ENCODE measurements at regions not wholly inside any gene's neighbourhood (a gene's known extent, or its start where the extent isn't known, plus 50 kb on each side); places are given as distances from the start of the nearest gene placed in this dataset.

DNA sequence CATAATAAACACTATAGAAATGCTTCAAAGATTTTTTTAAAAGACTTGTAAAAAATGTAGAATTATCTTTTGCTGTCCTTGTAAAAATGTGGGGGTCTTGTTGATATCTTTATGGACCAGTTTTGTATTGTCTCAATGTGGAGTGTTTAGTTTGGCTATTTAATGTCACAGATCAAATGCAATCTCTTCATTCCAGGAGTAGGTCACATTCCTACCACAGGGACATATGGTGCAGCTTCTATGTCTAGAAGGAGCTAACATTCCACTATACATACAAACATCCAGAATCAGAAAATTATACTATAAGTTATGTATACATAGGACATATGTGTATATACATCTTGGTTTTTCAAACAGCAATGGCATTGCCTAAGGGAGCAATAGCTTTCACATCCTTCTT lies 345.7 kb downstream of the BMP4 start:
- no peak for DNase-seq (ENCODE audit: low spot score)

DNA sequence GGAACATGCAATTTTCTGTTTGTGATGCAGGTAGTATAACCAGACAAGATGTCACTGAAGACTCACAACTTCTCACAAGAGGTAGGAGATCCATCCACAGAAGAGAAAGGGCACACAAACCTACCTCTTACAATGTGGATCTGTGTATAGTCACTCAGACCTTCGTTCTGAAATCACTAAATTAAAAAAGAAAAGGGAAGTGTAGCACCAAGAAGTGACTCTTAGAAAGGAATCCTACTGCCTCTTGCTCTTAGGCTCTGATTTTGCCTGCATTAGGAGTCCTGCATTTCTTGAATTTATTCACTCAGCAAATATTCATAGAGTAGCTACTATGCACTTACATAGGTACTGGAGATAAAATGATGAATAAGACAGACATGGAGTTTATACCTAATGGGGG lies 347.6 kb downstream of the BMP4 start:
- DNase-seq (ENCODE audit: low spot score) = no peak

GRCh38 chr14:53608369-53608768 lies 348.3 kb downstream of the BMP4 start:
- DNase-seq (ENCODE audit: low spot score) = no peak

- no peak for DNase-seq (ENCODE audit: low spot score)
These were observed 350.4 kb downstream of the BMP4 start for GRCh38 chr14:53606203-53606602.

DNA sequence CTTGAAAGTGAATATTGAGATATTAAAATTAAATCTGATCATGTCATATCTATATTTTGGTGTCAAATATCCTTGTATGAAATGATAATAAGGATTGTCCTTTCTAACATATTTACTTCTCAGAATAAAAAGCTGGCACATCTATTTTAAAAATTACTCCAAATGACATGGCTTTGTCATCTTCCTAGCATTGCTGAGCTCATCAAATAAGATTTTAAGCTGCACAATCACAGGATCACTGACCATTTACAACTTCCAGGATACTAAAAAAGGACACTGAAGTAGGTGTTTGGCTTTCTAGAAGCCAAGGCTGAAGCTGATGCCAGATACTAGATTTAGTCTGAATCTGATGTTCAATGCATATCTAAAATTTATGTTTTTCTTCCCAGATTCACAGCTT lies 351.1 kb downstream of the BMP4 start:
- DNase-seq (ENCODE audit: low spot score) = no peak

DNA sequence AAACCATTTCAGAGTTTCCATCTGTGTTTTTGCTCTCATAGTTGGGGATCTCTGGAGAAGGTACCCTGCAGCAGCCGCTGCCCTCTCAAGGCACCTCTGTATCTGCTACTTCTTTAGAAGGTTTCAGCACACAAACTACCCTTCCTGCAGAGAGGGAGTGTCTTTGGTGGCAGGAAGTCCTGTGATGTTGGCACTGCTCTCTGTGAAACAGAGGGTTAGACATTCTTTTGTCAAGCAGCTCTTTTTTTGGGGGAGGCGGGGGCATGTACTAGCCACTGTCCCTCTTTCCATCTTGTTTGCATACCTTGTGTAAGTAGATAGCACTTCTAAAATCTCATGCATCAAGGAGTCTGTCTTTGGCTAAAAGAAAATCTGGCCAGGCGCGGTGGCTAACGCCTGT lies 352.6 kb downstream of the BMP4 start:
- no peak for DNase-seq (ENCODE audit: low spot score)

DNA sequence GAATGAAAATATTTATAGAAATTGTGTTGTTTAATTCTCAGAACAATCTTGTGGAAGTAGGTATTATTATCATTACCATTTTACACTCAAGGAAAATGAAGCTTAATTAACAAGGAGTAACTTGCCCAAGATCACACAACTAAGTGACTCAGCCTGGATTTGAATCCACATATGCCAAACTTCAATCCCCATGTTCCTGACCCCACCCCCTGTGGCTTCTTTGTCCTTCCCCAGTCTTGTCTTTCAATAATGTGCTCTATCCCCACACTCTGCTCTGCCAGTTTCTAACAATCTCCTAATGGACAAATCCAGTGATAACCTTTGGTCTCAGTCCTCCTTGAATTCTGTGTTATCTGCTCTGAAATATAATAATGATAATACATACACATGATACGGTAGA lies 355.2 kb downstream of the BMP4 start:
- no peak for DNase-seq (ENCODE audit: low spot score)

GRCh38 chr14:53599221-53599945 lies 357.2 kb downstream of the BMP4 start:
- DNase-seq (ENCODE audit: low spot score) = no peak

- DNase-seq (ENCODE audit: low spot score) = no peak
These were observed 359.6 kb downstream of the BMP4 start for GRCh38 chr14:53596853-53597525.

- DNase-seq (ENCODE audit: low spot score) = no peak
These were observed 364.8 kb downstream of the BMP4 start for GRCh38 chr14:53591816-53592215.

- no peak for DNase-seq (ENCODE audit: low spot score)
These were observed 375.1 kb downstream of the BMP4 start for GRCh38 chr14:53581504-53581903.

DNA sequence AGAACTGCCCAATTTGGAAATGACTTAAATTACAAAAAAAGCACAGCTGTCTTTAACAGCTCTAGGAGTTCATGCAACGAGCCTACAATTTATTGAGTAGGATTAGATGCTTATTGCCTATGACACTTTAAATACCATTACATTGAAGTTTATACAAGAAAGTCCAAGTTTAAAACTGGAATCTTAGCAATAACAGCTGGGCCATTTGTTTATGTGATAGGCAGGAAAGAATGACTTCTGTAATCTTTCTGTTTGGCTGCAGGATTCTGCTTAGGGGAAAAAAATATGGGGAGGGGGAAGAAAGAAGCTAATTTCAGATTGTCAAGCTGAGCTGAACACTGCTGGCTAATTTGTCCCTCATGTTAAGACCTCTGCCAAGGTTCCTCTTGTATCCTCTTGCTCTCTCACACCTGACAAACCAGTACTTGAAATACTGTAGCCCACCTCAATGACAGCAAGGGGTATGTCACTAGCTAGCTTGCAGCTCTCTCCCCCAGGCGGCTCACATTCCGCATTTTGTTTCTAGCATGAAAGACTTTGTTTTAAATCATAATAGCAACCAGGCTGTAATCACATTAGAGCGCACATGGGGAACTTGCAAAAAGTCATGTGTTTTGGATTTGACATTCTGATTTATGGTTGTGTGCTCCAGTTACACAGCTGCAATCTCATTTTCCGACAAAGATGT lies 384.8 kb downstream of the BMP4 start:
- no peak for DNase-seq (ENCODE audit: low spot score)

DNA sequence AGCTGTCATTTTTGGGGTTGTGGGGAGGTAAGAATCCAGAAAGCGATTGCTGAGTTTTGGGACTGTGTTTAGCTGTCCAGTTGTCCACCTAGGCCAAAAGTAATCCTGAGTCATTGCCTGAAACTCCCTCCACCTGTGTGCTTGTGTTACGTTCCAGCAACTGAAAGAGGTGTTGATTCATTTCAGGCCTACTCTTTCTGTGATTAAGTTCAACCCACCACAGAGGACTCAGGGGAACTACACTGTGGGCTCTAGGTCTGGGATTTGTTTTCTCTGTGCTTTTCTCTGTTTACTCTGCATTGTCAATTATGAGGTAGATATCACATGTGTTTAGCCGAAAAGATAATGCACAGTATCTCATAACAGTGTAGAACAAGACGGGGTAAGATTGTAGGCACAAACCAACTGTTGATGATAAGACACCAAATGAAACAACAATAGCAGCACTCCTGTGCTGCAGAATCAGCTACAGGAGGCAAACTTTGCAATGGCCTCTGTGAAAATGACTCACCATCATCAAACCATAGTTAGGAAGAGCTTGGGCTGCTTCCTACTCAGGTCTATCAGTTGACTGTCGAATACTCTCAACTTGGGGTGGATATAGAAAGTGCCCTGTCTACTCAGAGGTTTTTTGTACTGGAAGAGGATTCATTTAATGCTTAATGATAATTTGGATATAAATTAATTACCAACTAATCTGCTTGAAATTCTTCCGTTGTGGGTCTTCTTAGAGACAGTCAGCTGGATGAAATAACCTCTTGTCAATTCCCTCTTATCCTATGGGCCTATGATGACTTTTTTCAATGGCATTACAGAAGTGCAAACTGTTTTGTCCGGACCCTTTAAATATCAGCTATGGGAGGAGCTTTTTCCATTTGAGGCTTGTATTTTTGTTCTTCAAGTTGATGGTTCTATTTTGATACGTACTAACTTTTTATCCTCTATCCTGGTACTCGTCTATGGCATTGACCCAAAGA lies 385.9 kb downstream of the BMP4 start:
- DNase-seq (ENCODE audit: low spot score) = no peak

- DNase-seq (ENCODE audit: low spot score) = no peak
These were observed 387.2 kb downstream of the BMP4 start for GRCh38 chr14:53569446-53569845.

- no peak for DNase-seq (ENCODE audit: low spot score)
These were observed 389.3 kb downstream of the BMP4 start for GRCh38 chr14:53567236-53567780.

GRCh38 chr14:53564870-53565269 lies 391.8 kb downstream of the BMP4 start:
- no peak for DNase-seq (ENCODE audit: low spot score)

GRCh38 chr14:53563628-53564027 lies 393.0 kb downstream of the BMP4 start:
- DNase-seq (ENCODE audit: low spot score) = no peak

GRCh38 chr14:53553221-53553620 lies 400.1 kb upstream of the DDHD1 start:
- DNase-seq (ENCODE audit: low spot score) = no peak

DNA sequence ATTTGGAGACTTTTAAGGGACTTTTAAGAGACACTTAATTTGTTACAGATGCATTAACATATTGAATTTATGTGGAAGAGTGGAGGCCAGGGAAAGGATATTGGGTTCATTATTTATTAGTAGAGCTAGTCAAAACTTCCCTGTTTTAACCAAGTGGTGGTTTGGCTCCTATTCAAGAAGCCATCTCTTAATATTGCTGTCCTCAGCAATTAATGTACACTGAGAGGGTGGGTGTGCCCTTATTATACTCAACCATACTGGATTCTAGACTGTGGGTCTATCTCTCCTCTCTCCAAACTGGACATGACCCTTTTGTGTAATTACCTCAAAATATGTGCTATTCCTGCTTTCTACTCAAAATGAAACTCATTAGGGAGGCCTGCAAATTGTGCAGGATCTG lies 398.7 kb upstream of the DDHD1 start:
- no peak for DNase-seq (ENCODE audit: low spot score)

DNA sequence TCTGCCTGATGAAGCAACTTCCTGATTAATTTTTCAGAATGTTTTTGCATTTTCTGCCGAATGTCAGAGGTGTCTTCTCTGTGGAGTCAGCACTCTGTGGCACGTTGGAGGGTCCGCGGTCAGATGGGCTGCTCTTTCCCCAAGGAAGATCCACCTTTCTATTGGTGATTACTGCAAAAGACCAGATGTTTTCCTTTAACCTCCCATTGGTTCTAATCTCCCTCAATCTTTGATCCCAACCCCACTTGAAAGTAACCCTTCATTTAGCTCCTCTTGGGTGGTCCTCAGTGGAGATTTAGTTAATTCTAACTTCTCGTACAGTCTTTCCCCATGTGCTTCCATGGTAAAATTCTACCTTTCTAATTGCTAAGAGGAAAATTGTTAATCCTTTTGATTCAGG lies 397.7 kb upstream of the DDHD1 start:
- no peak for DNase-seq (ENCODE audit: low spot score)

DNA sequence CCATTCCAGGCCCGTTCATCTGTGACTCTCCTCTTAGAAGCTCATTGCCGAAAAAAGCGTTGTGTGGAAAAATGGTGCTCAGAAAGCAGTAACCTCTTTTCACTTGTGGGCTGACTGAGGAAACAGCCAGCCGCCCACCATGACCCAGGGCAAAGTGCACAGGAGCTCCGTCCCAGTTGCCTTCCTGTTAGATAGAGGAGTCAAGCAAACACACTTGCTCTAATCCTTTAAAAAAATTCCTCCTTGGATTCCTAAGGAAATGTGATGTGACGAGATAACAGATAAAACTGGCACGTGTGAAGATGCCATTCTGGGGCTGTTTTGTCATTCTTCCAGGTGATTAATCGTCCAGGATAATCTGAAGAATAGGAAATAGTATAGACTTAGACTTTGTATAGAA lies 396.8 kb upstream of the DDHD1 start:
- no peak for DNase-seq (ENCODE audit: low spot score)

DNA sequence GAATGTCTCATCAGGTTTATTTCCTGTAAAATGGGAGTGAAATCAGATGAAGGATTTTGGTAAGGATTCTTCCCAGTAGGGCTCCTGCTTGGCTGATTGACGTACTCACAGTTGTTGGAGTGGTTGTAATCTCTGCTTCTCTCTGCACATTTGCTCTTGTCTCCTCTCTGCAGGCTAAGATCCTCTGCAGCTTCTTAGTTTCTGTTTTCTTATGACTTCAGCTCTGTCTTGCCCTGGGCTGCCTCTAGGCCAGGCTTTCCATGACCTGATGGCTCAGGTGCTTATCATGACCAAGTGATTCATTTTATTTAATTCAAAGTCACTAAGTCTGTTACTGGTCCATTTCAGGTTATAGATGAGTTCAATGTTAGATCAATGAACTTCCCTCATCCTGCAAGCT lies 394.5 kb upstream of the DDHD1 start:
- no peak for DNase-seq (ENCODE audit: low spot score)
